HG03521 (cell line): ENCODE measurements at regions not wholly inside any gene's neighbourhood (a gene's known extent, or its start where the extent isn't known, plus 50 kb on each side); places are given as distances from the start of the nearest gene placed in this dataset.

Experiments
- ATAC-seq: cut with Tn5 transposase; IDR thresholded peaks from one replicate; pipeline ENCODE4 v1.9.1; 2021; ENCODE audit warnings: mild to moderate bottlenecking, moderate library complexity; ENCODE audit not compliant: unreplicated experiment

- ATAC-seq: no peak
These were observed 695.7 kb upstream of the NECTIN3 start for GRCh38 chr3:110375751-110376518.

GRCh38 chr3:110378481-110378880 is 693.1 kb upstream of the NECTIN3 start:
- ATAC-seq: no peak

- no peak for ATAC-seq
These were observed 689.6 kb upstream of the NECTIN3 start for GRCh38 chr3:110381992-110382391.

GRCh38 chr3:110383356-110383755 is 688.3 kb upstream of the NECTIN3 start:
- ATAC-seq: no peak

- ATAC-seq: no peak
These were observed 687.0 kb upstream of the NECTIN3 start for GRCh38 chr3:110384601-110385000.

- ATAC-seq: no peak
These were observed 682.6 kb upstream of the NECTIN3 start for GRCh38 chr3:110389005-110389404.

- ATAC-seq: no peak
These were observed 681.2 kb upstream of the NECTIN3 start for GRCh38 chr3:110390372-110390771.

- ATAC-seq: no peak
These were observed 680.6 kb upstream of the NECTIN3 start for GRCh38 chr3:110391042-110391441.

GRCh38 chr3:110391640-110392395 is 679.8 kb upstream of the NECTIN3 start:
- no peak for ATAC-seq

- no peak for ATAC-seq
These were observed 677.7 kb upstream of the NECTIN3 start for GRCh38 chr3:110393941-110394340.

GRCh38 chr3:110397115-110397514 is 674.5 kb upstream of the NECTIN3 start:
- no peak for ATAC-seq

GRCh38 chr3:110400315-110400714 is 671.3 kb upstream of the NECTIN3 start:
- no peak for ATAC-seq

- ATAC-seq: no peak
These were observed 665.6 kb upstream of the NECTIN3 start for GRCh38 chr3:110405830-110406585.

- no peak for ATAC-seq
These were observed 658.4 kb upstream of the NECTIN3 start for GRCh38 chr3:110413266-110413665.

GRCh38 chr3:110413807-110414748 is 657.5 kb upstream of the NECTIN3 start:
- no peak for ATAC-seq

GRCh38 chr3:110414855-110415254 is 656.8 kb upstream of the NECTIN3 start:
- ATAC-seq: no peak

GRCh38 chr3:110419096-110419495 is 652.5 kb upstream of the NECTIN3 start:
- ATAC-seq: no peak

- no peak for ATAC-seq
These were observed 652.0 kb upstream of the NECTIN3 start for GRCh38 chr3:110419601-110420000.

- no peak for ATAC-seq
These were observed 651.4 kb upstream of the NECTIN3 start for GRCh38 chr3:110420158-110420641.

- ATAC-seq: no peak
These were observed 648.3 kb upstream of the NECTIN3 start for GRCh38 chr3:110423276-110423675.
